Hepatocyte (in vitro differentiated cells): ENCODE measurements at regions not wholly inside any gene's neighbourhood (a gene's known extent, or its start where the extent isn't known, plus 50 kb on each side); places are given as distances from the start of the nearest gene placed in this dataset.
"Not testable (repeated sequence)": the region's sequence is repeated elsewhere in the genome, so short reads cannot be mapped to it uniquely, and the experiment has no call there.

Experiments used
- DNase-seq: peaks from one replicate; pipeline ENCODE4 v3.0.0-alpha.2; 2016; ENCODE audit warnings: low spot score
- H2AFZ ChIP-seq: fragments of 200-600 bp; sonication (generic); 2 replicates; pipeline ENCODE4 v1.6.0; 2016; ENCODE audit warnings: antibody characterized with exemption, mild to moderate bottlenecking
- H3K27ac ChIP-seq: fragments of 200-600 bp; sonication (generic); 2 replicates; pipeline ENCODE4 v1.5.1; 2016; ENCODE audit warnings: mild to moderate bottlenecking
- H3K27me3 ChIP-seq: fragments of 200-600 bp; sonication (generic); 2 replicates; pipeline ENCODE4 v1.6.1; 2016
- H3K36me3 ChIP-seq: fragments of 200-600 bp; sonication (generic); replicated peaks from 2 replicates; pipeline ENCODE4 v1.5.1; 2016; ENCODE audit warnings: low read depth; ENCODE audit not compliant: insufficient read depth
- H3K4me1 ChIP-seq: fragments of 200-600 bp; sonication (generic); 2 replicates; pipeline ENCODE4 v1.5.1; 2016; ENCODE audit warnings: mild to moderate bottlenecking, moderate library complexity; ENCODE audit not compliant: insufficient read depth
- H3K4me2 ChIP-seq: fragments of 200-600 bp; sonication (generic); 2 replicates; pipeline ENCODE4 v1.6.0; 2016
- H3K4me3 ChIP-seq: fragments of 200-600 bp; sonication (generic); 2 replicates; pipeline ENCODE4 v1.5.1; 2016; ENCODE audit warnings: mild to moderate bottlenecking
- H3K79me2 ChIP-seq: fragments of 200-600 bp; sonication (generic); 2 replicates; pipeline ENCODE4 v1.6.0; 2017; ENCODE audit warnings: mild to moderate bottlenecking
- H3K9me2 ChIP-seq: fragments of 200-600 bp; sonication (generic); replicated peaks from 2 replicates; pipeline ENCODE4 v1.6.0; 2017; ENCODE audit warnings: mild to moderate bottlenecking; ENCODE audit not compliant: insufficient read depth
- H3K9me3 ChIP-seq: fragments of 200-600 bp; sonication (generic); 2 replicates; pipeline ENCODE4 v1.5.1; 2016; ENCODE audit warnings: low read depth, mild to moderate bottlenecking
- H4K20me1 ChIP-seq: fragments of 200-600 bp; sonication (generic); 2 replicates; pipeline ENCODE4 v1.6.0; 2016; ENCODE audit warnings: mild to moderate bottlenecking; ENCODE audit not compliant: insufficient read depth, poor library complexity, severe bottlenecking
- EZH2 ChIP-seq: fragments of 200-600 bp; sonication (generic); IDR thresholded peaks from 2 replicates; pipeline ENCODE4 v1.6.1; 2016; ENCODE audit warnings: antibody characterized with exemption, mild to moderate bottlenecking, borderline replicate concordance
- EZH2phosphoT487 ChIP-seq: fragments of 200-600 bp; sonication (generic); IDR thresholded peaks from one replicate; pipeline ENCODE4 v1.6.1; 2018; ENCODE audit warnings: antibody characterized with exemption, mild to moderate bottlenecking, low read depth, moderate library complexity; ENCODE audit not compliant: unreplicated experiment, severe bottlenecking
- WGBS: methylation state at CpG from one replicate; pipeline ENCODE4 v1.1.6; 2016; ENCODE audit warnings: low lambda C conversion rate; ENCODE audit errors: missing lambda C conversion rate; 5-methylcytosine and 5-hydroxymethylcytosine counted together
- TF ChIP-seq, protein P1 (sequence below): fragments of 200-600 bp; sonication (generic); IDR thresholded peaks from 2 replicates; pipeline ENCODE4 v1.5.1; 2016; ENCODE audit warnings: antibody characterized with exemption, mild to moderate bottlenecking; ENCODE audit not compliant: poor library complexity

GRCh38 chr11:37978647-37979046 is 1380.6 kb upstream of the RAG2 start:
- H3K27ac ChIP-seq = no peak overlapping the region
- H2AFZ ChIP-seq = no peak overlapping the region
- no peaks in the 10 kb centered on the region for H3K27me3 ChIP-seq
- DNase-seq = no peak
- H3K4me3 ChIP-seq = no peak overlapping the region
- H3K9me2 ChIP-seq = no peaks in the 10 kb centered on the region
- H3K36me3 ChIP-seq = no peaks in the 10 kb centered on the region
- H3K4me1 ChIP-seq = no peaks in the 10 kb centered on the region
- H3K4me2 ChIP-seq = no peak overlapping the region
- no peaks in the 10 kb centered on the region for H3K9me3 ChIP-seq
- no peaks in the 10 kb centered on the region for H3K79me2 ChIP-seq
- TF ChIP-seq EZH2phosphoT487 = no peak
- TF ChIP-seq EZH2 = no peak
- TF ChIP-seq, protein P1, sequence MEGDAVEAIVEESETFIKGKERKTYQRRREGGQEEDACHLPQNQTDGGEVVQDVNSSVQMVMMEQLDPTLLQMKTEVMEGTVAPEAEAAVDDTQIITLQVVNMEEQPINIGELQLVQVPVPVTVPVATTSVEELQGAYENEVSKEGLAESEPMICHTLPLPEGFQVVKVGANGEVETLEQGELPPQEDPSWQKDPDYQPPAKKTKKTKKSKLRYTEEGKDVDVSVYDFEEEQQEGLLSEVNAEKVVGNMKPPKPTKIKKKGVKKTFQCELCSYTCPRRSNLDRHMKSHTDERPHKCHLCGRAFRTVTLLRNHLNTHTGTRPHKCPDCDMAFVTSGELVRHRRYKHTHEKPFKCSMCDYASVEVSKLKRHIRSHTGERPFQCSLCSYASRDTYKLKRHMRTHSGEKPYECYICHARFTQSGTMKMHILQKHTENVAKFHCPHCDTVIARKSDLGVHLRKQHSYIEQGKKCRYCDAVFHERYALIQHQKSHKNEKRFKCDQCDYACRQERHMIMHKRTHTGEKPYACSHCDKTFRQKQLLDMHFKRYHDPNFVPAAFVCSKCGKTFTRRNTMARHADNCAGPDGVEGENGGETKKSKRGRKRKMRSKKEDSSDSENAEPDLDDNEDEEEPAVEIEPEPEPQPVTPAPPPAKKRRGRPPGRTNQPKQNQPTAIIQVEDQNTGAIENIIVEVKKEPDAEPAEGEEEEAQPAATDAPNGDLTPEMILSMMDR = no peak
- WGBS = 60% methylated on average over 1 of the region's 1 CpG
- H4K20me1 ChIP-seq = no peaks in the 10 kb centered on the region

GRCh38 chr11:37973941-37974340 is 1375.9 kb upstream of the RAG2 start:
- 64% methylated on average over 2 of the region's 2 CpGs for WGBS
- no peak overlapping the region for H2AFZ ChIP-seq
- H3K4me3 ChIP-seq = no peak overlapping the region
- H3K4me2 ChIP-seq = no peak overlapping the region
- H3K27ac ChIP-seq = no peak overlapping the region
- DNase-seq = peak; percentile 7
- H3K36me3 ChIP-seq = no peaks in the 10 kb centered on the region
- H3K9me3 ChIP-seq = no peaks in the 10 kb centered on the region
- H3K79me2 ChIP-seq = no peaks in the 10 kb centered on the region
- peaks cover 4% of the 10 kb centered on the region for H3K4me1 ChIP-seq
- no peaks in the 10 kb centered on the region for H4K20me1 ChIP-seq
- TF ChIP-seq EZH2 = no peak
- TF ChIP-seq EZH2phosphoT487 = no peak
- TF ChIP-seq, protein P1 = no peak
- H3K27me3 ChIP-seq = no peaks in the 10 kb centered on the region
- no peaks in the 10 kb centered on the region for H3K9me2 ChIP-seq

DNA sequence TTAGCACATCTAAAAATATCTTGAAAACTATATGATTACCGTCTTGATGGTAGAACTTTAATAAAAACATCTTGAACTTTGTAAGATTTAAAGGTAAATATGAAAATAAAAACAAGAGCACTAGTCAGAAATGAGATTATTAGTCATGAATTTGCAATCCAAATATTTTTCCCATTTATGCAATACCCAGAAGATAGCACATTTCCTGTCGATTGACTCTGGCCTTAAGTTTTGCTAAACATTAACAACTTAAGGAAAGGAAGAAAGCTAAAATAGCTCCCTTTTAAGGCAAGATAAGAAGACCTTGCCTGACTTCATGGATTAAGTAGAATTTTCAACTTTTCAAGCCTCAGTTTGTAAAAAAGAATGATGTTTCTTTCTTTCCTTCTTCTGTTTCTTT is 1374.7 kb upstream of the RAG2 start:
- H3K27me3 ChIP-seq = no peaks in the 10 kb centered on the region
- no peaks in the 10 kb centered on the region for H3K79me2 ChIP-seq
- H2AFZ ChIP-seq = no peak overlapping the region
- DNase-seq = no peak
- 41% methylated on average over 2 of the region's 2 CpGs for WGBS
- H3K4me2 ChIP-seq = no peak overlapping the region
- H3K4me3 ChIP-seq = no peak overlapping the region
- no peaks in the 10 kb centered on the region for H3K36me3 ChIP-seq
- H3K4me1 ChIP-seq = peaks cover 4% of the 10 kb centered on the region
- no peaks in the 10 kb centered on the region for H3K9me3 ChIP-seq
- peak overlapping the region; percentile 13 for H3K27ac ChIP-seq
- TF ChIP-seq, protein P1 = no peak
- TF ChIP-seq EZH2 = no peak
- TF ChIP-seq EZH2phosphoT487 = no peak
- H3K9me2 ChIP-seq = no peaks in the 10 kb centered on the region
- H4K20me1 ChIP-seq = no peaks in the 10 kb centered on the region

- H2AFZ ChIP-seq = not testable (repeated sequence)
Measured at GRCh38 chr11:37969336-37969735, 1371.3 kb upstream of the RAG2 start.

More at GRCh38 chr11:37969336-37969735, 1371.3 kb upstream of the RAG2 start:
- not testable (repeated sequence) for H3K36me3 ChIP-seq, H3K9me3 ChIP-seq, H3K4me3 ChIP-seq, H4K20me1 ChIP-seq, H3K4me2 ChIP-seq, H3K4me1 ChIP-seq, H3K27ac ChIP-seq, H3K79me2 ChIP-seq, H3K9me2 ChIP-seq, DNase-seq, H3K27me3 ChIP-seq
- WGBS = 50% methylated on average over 4 of the region's 4 CpGs
